ENCODE measurements at regions not wholly inside any gene's neighbourhood (a gene's known extent, or its start where the extent isn't known, plus 50 kb on each side); places are given as distances from the start of the nearest gene placed in this dataset.

GRCh38 chr10:2300231-2300630 is 562.9 kb upstream of the ADARB2 start:
- DNase-seq: no peak

GRCh38 chr10:2296179-2296891 is 559.0 kb upstream of the ADARB2 start:
- no peak for DNase-seq

- DNase-seq: no peak
Measured at GRCh38 chr10:2294739-2295138, 557.4 kb upstream of the ADARB2 start.

GRCh38 chr10:2284071-2284470 is 546.7 kb upstream of the ADARB2 start:
- DNase-seq: no peak

- DNase-seq: no peak
Measured at GRCh38 chr10:2282202-2282601, 544.9 kb upstream of the ADARB2 start.

GRCh38 chr10:2280713-2281300 is 543.5 kb upstream of the ADARB2 start:
- no peak for DNase-seq

GRCh38 chr10:2279711-2280110 is 542.4 kb upstream of the ADARB2 start:
- DNase-seq: no peak

- no peak for DNase-seq
Measured at GRCh38 chr10:2278363-2278762, 541.0 kb upstream of the ADARB2 start.

- DNase-seq: no peak
Measured at GRCh38 chr10:2263561-2263960, 526.2 kb upstream of the ADARB2 start.

GRCh38 chr10:2262878-2263277 is 525.6 kb upstream of the ADARB2 start:
- DNase-seq: no peak

- DNase-seq: no peak
Measured at GRCh38 chr10:2262333-2262732, 525.0 kb upstream of the ADARB2 start.

- no peak for DNase-seq
Measured at GRCh38 chr10:2256241-2256640, 518.9 kb upstream of the ADARB2 start.

GRCh38 chr10:2252096-2252495 is 514.8 kb upstream of the ADARB2 start:
- no peak for DNase-seq

- DNase-seq: no peak
Measured at GRCh38 chr10:2251631-2252030, 514.3 kb upstream of the ADARB2 start.

- no peak for DNase-seq
Measured at GRCh38 chr10:2246747-2247146, 509.4 kb upstream of the ADARB2 start.

- DNase-seq: no peak
Measured at GRCh38 chr10:2245580-2245979, 508.3 kb upstream of the ADARB2 start.

GRCh38 chr10:2244471-2244870 is 507.1 kb upstream of the ADARB2 start:
- no peak for DNase-seq

GRCh38 chr10:2236876-2237275 is 499.6 kb upstream of the ADARB2 start:
- DNase-seq: no peak

GRCh38 chr10:2232479-2232878 is 495.2 kb upstream of the ADARB2 start:
- DNase-seq: no peak

- no peak for DNase-seq
Measured at GRCh38 chr10:2230478-2230877, 493.2 kb upstream of the ADARB2 start.

- no peak for DNase-seq
Measured at GRCh38 chr10:2228320-2228901, 491.1 kb upstream of the ADARB2 start.

GRCh38 chr10:2225609-2226008 is 488.3 kb upstream of the ADARB2 start:
- no peak for DNase-seq

- DNase-seq: no peak
Measured at GRCh38 chr10:2223548-2224320, 486.4 kb upstream of the ADARB2 start.

- no peak for DNase-seq
Measured at GRCh38 chr10:2222631-2223030, 485.3 kb upstream of the ADARB2 start.
